GM19463 (cell line): ENCODE measurements at regions not wholly inside any gene's neighbourhood (a gene's known extent, or its start where the extent isn't known, plus 50 kb on each side); places are given as distances from the start of the nearest gene placed in this dataset.
"Not testable (repeated sequence)": the region's sequence is repeated elsewhere in the genome, so short reads cannot be mapped to it uniquely, and the experiment has no call there.

ENCODE experiments used
- ATAC-seq: cut with Tn5 transposase; IDR thresholded peaks from one replicate; pipeline ENCODE4 v1.9.1; 2021; ENCODE audit warnings: mild to moderate bottlenecking, moderate library complexity; ENCODE audit not compliant: unreplicated experiment

DNA sequence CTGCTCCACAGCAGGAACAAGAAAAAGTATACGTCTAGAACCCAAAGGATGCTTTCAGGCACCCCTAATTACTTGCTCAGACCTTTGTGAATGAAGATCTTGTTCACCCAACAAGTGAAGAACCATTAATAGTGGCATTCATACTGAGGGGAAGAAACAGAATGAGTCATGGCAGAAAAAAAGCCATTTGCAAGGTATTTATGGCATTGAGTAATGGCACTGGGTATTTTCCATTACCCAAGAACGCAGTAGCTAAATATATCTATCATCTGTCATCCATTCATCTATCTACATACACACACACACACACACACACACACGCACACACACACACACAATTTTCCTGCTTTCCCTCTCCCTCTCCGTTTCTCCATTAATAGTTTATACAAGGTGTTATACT lies 56.4 kb upstream of the XIRP2 start:
- no peak for ATAC-seq

DNA sequence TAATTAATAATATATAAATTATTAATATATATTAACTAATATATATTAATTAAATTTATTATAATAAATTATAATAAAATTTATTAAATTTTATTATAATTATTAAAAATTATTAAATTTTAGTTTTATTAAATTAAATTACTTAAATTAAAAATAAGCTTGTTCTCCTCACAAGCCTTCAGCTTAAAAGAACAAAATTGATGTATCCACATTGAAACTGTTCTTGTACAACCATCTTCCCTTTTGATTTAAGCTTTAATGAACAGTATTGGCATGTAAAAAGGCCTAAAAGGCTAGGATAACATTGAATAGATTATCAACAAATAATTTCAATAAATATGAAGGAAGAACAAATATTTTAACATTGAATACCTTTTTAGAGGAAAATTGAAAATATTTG lies 62.4 kb upstream of the XIRP2 start:
- ATAC-seq: no peak

DNA sequence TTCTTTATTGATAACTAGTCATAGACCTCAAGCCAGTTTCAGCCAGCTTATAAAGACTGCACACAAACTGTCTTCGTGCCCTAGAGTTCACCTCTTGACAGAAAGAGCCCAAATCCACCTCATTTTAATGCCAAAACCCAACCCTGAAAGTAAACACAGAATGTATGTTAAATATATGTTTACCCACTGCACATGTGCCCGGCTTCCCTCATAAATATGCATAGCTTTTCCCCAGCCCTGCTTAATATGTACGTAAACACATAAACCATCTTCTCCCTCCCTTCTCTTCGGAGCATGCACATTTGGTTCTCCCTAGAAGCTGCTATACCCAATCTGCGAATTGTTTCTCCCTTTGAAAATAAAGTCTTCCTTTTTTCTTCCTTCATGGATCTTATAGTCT lies 73.9 kb upstream of the XIRP2 start:
- no peak for ATAC-seq

- ATAC-seq: no peak
These were observed 76.0 kb upstream of the XIRP2 start for GRCh38 chr2:166812166-166812891.

DNA sequence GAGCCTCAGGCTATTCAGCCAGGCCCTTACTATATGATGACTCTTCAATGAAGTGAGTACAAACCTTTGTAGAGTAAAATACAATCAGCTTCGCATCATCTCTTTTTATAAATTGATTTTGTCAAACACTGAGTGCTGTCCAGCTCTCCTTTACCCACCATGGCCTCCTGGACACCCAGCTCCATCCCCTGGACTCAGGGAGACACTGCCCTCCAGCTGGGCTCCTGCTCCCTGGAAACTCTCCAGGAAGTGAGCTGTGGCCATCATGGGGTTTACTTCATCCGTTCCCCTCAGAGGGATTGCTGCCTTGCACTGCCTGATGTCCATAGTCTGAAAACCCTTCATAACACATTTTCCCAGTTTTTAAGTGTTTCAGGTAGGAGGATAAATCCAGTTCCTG lies 82.5 kb upstream of the XIRP2 start:
- ATAC-seq: no peak

GRCh38 chr2:166803373-166804000 lies 84.8 kb upstream of the XIRP2 start:
- no peak for ATAC-seq

- no peak for ATAC-seq
These were observed 85.8 kb upstream of the XIRP2 start for GRCh38 chr2:166802475-166802874.

DNA sequence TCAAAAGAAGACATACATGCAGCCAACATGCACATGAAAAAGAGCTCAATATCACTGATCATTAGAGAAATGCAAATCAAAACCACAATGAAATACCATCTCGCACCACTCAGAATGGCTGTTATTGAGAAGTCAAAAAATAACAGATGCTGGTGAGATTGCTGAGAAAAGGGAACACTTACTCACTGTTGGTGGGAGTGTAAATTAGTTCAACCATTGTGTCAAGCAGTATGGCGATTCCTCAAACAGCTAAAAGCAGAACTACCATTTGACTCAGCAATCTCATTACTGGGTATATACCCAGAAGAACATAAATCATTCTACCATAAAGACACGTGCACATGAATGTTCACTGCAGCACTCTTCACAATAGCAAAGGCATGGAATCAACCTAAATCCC lies 95.5 kb upstream of the XIRP2 start:
- no peak for ATAC-seq

DNA sequence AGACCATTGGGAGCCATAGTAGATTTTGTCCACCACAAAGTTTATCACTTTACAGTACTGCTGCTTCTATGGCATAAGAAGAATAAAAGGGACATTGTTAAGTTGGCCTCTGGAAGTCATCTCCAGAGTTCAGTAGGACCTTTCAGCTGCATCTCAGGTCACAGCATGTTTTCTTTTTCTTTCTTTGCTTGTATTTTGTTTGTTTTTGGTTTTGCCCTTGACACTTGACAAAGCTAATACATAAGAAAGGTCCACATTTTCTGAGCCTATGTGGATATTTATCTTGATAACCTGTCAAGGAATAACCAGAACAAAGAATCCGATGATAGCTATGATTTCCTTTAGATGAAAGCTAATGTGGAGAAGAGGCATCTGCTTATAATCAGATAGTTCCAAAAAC lies 101.6 kb upstream of the XIRP2 start:
- no peak for ATAC-seq

- ATAC-seq: no peak
These were observed 103.9 kb upstream of the XIRP2 start for GRCh38 chr2:166784296-166784946.

GRCh38 chr2:166775176-166775575 lies 113.1 kb upstream of the XIRP2 start:
- no peak for ATAC-seq

DNA sequence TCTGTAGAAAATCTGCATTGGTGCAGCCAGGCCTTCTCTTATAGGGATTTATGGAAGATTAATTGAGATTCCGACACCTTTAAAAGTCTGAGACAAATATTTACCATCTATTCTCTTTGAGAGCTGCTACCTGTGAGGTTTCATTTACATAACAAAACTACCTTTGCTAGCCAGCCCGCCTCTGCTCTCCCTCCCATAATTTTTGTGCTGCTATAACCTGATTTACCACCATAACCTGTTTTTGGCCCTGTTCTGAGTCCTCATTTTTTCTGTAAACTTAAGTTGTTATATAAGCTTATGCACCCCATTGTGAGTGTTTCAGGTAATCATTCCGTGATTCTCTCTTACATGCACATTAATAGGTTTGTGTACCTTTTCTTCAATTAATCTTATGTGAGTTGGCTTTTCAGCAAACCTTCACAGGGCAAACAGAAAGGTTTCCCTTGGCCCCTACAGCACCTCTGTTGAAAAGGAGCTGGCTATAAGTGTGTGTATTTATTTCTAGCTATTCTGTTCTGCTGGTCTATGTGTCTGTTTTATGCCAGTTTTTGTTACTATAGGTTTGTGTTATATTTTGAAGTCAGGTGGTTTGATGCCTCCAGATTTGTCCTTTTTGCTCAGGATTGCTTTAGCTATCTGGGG lies 114.9 kb upstream of the XIRP2 start:
- ATAC-seq: no peak

DNA sequence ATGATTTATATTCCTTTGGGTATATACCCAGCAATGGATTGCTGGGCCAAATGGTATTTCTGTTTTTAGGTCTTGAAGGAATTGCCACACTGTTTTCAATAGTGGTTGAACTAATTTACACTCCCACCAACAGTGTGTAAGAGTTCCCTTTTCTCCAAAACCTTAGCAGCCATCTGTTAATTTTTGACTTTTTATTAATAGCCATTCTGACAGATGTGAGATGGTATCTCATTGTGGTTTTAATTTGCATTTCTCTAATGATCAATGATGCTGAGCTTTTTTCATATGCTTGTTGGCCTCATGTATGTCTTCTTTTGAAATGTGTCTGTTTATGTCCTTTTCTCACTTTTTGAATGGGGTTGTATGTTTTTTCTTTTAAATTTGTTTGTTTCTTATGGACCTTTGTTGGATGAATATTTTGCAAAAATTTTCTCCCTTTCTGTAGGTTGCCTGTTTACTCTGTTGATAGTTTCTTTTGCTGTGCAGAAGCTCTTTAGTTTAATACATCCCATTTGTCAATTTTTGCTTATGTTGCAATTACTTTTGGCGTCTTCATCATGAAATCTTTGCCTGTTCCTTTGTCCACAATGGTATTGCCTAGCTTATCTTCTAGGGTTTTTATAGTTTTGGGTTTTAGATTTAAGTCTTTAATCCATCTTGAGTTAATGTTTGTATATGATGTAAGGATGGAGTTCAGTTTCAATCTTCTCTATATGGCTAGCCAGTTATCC lies 119.7 kb upstream of the XIRP2 start:
- ATAC-seq: no peak

GRCh38 chr2:166766769-166767322 lies 121.4 kb upstream of the XIRP2 start:
- not testable (repeated sequence) for ATAC-seq

DNA sequence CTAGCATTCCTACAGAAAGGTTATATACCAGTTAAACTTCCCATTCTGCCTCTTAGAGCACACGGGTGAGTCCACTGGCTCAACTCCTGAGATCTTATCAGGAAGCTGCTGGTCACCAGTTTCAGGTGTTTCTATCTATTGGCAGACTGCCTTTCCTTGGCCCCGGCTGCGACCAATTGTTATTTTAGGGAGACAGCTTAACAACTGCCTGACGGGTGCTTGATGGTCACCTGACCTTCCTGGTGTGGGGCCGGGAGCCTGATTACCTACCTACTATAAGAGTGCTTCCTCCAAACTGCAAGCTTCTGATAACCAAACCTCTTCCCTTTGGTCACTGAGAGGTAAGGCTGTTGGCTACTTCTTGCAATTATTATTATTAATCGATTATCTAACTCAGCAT lies 122.1 kb upstream of the XIRP2 start:
- ATAC-seq: no peak

GRCh38 chr2:166765141-166765540 lies 123.1 kb upstream of the XIRP2 start:
- ATAC-seq: no peak

DNA sequence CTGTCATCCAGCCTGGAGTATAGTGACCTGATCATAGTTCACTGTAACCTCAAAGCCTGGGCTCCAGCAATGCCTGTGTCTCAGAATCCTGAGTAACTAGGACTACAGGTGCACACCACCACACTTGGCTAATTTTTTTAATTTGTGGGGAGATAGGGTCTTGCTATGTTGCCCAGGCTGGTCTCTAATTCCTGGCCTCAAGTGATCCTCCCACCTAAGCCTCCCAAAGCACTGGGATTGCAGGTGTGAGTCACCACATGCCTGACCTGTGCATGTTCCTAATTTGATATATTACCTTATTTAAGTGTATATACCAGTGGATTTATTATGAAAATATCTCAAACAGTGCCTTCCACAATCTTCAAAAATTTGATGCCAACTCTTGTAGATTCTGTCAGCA lies 123.6 kb upstream of the XIRP2 start:
- no peak for ATAC-seq

DNA sequence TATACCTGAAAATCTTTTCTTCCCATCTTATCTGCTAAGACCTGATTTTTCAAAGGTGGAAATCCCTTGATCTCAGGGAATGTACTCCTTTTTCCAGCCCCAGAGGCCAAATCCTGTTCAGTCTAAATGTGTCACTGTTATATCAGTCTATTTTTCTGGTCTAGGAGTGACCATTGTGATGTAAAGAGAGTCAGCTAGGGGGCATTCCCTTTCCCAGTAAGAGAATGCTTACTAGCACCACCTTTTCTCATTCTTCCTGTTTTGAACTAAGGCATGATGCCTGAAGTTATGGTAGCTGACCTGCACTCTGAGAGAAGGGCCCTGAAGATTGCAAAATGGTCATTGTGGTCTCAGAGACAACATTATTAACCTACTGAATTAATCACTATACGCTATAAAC lies 124.1 kb upstream of the XIRP2 start:
- no peak for ATAC-seq

DNA sequence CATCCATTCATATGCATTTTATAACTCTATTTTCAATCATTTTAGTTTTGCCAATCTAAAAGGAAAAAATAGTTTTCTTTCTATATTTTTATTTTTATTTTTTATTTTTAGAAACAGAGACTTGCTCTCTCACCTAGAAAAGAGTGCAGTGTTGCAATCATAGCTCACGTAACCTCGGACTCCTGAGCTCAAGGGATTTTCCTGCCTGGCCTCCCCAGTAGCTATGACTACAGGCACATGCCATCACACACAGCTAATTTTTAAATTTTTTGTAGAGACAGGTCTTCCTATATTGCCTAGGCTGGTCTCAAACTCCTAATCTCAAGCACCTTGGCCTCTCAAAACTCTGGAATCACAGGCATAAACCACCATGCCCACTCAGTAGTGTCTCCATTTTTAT lies 125.5 kb upstream of the XIRP2 start:
- ATAC-seq: no peak

DNA sequence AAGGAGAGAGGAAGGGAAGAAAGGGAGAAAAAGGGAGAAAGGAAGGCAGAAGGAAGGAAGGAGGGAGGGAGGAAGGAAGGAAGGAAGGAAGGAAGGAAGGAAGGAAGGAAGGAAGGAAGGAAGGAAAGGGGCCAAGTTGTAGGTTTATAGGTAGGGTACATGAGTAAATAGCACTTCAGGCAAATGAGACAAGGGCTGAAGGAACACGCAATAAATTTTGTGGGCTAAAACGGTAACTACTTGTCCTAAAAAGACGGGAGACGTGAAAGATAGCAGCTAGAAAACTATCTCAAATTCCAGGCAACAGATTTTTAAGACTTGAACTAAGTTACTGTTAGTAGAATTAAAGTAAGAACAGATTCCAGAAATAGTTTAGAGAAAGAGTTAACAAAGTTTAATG lies 129.3 kb upstream of the XIRP2 start:
- ATAC-seq: no peak

DNA sequence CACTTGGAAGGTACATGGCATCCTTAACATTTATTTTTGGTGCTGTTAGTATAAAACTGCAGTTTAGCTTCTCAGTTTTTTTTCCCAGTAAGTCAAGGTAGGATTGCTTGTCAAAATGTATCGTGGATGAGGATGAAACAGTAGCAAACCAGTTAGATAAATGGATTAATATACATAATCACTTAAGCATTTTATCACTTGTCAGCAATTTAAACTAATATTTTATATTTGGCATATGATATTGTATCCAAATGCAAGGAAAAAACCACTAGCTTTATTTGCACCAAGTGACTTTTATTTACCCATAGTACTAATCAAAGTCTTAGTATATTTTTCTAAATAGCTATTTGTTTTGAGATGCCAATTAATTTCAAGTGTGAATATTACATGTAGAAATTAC lies 137.7 kb upstream of the XIRP2 start:
- ATAC-seq: no peak
